ENCODE measurements at regions not wholly inside any gene's neighbourhood (a gene's known extent, or its start where the extent isn't known, plus 50 kb on each side); places are given as distances from the start of the nearest gene placed in this dataset.
"Not testable (repeated sequence)": the region's sequence is repeated elsewhere in the genome, so short reads cannot be mapped to it uniquely, and the experiment has no call there.

GRCh38 chr5:15334551-15335266, 165.3 kb upstream of the FBXL7 start:
- DNase-seq (ENCODE audit: low read depth): no peak

- DNase-seq (ENCODE audit: low read depth): no peak
Measured at GRCh38 chr5:15333091-15333490, 166.9 kb upstream of the FBXL7 start.

DNA sequence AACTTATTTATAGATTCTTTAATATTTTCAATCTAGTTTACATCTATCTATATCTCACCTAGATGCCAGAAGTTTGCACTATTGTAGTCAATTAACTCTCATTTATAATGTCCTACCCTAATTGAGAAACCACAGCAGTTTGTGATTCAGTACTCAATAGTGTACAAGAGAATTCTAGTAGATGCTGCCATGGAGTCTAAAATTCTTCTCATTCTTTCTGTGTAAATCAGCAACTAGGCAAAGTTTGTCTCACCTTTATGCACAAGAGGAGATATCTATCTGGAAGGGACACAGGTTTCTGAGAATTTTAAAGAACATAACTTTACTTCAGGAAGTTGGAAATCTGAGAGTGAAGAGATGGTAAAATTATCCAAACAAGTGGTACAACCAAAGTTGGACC, 173.0 kb upstream of the FBXL7 start:
- DNase-seq (ENCODE audit: low read depth): peak; percentile 40

DNA sequence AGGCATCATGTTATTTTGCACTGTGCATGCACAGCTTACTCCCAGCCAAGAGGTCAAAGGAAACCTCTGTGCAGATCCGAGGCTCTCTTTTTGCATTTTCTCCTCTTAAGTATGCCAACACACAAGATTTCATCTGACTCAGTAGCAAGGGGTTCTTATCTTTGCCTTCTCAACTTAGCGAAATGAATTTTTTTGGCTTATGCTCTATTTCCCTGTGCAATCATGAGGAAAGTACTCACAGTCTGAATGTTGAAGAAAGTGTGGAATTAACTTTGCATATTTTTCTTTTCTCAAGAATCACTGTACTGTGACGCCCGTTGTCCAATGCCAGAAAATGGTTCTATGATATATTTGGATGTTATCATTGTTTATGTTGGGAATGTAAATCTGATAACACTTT, 173.5 kb upstream of the FBXL7 start:
- DNase-seq (ENCODE audit: low read depth): peak; percentile 7

- DNase-seq (ENCODE audit: low read depth): no peak
Measured at GRCh38 chr5:15322421-15322820, 177.6 kb upstream of the FBXL7 start.

- no peak for DNase-seq (ENCODE audit: low read depth)
Measured at GRCh38 chr5:15321776-15322175, 178.2 kb upstream of the FBXL7 start.

GRCh38 chr5:15320871-15321270, 179.1 kb upstream of the FBXL7 start:
- no peak for DNase-seq (ENCODE audit: low read depth)

DNA sequence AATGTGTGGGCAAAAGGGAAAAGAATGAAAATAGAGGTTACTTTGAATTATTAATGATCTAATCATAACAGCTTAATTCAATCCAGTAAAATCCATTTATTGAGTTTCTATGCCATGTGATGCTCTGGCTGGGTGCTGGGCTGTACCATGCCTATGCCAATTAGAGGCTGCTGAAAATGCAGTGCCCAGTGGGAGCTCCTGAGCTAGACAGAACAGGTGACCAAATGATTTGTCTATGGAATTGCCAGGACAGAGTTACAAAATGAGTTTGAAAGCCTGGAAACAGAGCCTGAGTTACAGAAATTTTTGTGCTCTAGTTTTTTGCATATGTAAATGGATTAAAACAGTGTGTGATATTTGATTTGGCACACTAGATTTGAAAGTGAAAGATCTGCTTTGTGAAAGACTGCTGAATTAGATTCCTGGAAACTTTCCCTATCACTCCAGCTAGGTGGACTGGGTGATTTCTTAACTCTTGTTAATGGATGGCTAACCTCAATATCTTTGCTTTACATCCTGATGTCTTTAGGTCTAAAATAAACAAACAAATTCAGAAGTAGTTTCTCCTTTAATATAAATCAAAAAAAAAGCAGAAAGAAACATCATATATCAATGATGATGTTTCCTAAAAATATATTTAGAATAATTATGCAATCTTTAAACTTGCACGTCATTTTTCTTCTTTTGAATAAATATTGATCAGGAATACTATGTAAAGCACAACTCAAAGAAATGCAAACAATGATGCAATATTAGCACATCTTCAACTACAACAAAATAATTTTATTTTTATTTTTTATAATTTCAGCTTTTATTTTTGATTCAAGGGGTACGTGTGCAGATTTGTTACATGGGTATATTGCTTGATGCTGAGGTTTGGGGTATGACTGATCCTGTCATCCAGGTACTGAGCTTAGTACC, 194.8 kb upstream of the FBXL7 start:
- DNase-seq (ENCODE audit: low read depth): no peak

- DNase-seq (ENCODE audit: low read depth): no peak
Measured at GRCh38 chr5:15304066-15304731, 195.8 kb upstream of the FBXL7 start.

DNA sequence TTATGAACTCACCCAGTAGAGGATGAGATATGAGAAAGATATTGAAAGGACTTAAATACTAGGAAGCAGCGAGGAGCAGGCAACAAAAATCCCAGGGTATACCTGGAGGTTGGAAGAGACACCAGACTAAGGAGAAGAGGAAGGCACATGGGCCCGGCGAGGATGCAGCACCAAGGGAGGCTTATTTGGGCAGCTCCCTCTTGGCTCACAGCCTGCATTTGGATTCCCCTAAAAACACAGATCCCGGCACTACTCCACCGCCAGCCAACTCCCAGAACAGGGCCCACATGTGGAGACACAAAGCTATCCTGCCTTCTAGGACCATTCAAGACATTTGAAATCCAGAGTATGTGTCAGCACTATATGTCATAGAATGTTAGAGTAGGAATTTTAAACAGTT, 199.8 kb upstream of the FBXL7 start:
- no peak for DNase-seq (ENCODE audit: low read depth)

DNA sequence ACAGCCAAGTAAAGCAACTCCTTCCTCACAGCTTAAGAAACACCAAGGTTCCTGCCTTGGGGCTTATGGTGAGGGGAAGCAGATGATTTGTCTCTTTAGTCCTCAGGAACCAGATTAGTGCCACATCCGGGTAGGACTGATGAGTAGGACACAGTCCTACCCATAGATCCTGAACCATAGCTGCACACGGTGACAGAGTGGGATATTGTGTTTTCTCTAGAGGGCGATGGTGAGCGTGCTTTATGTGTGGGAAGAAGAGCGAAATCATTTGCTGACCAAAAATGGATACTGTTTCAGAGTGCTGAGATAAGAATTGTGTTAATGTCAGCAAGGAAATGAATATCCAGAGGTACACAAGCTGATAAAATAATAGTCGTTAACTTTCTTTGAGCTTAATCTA, 209.0 kb upstream of the FBXL7 start:
- DNase-seq (ENCODE audit: low read depth): no peak

GRCh38 chr5:15286650-15287049, 213.3 kb upstream of the FBXL7 start:
- DNase-seq (ENCODE audit: low read depth): no peak

- no peak for DNase-seq (ENCODE audit: low read depth)
Measured at GRCh38 chr5:15285901-15286583, 213.9 kb upstream of the FBXL7 start.

GRCh38 chr5:15284706-15285105, 215.3 kb upstream of the FBXL7 start:
- DNase-seq (ENCODE audit: low read depth): no peak

DNA sequence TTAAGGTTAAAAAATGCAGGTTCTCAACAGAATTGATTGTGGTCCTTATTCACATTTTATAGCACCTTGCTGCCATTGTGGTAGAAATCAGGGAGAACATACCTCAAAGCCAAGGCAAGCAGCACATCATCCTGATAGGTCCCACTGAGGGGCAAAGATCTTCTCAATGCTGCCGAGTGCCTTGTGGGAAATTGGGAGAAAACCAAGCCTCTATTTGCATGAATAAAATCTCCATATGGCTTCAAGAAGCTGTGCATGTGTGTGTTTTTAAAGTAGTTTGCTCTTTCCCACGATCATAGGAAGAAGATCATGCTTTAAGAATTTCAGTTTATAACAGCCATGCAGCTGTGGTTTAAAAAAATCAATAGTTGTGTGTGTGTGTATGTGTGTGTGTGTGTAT, 216.9 kb upstream of the FBXL7 start:
- DNase-seq (ENCODE audit: low read depth): no peak

GRCh38 chr5:15282611-15283010, 217.4 kb upstream of the FBXL7 start:
- DNase-seq (ENCODE audit: low read depth): no peak

- not testable (repeated sequence) for DNase-seq (ENCODE audit: low read depth)
Measured at GRCh38 chr5:15271596-15271995, 228.4 kb upstream of the FBXL7 start.

GRCh38 chr5:15267966-15268365, 232.0 kb upstream of the FBXL7 start:
- peak; percentile 33 for DNase-seq (ENCODE audit: low read depth)

DNA sequence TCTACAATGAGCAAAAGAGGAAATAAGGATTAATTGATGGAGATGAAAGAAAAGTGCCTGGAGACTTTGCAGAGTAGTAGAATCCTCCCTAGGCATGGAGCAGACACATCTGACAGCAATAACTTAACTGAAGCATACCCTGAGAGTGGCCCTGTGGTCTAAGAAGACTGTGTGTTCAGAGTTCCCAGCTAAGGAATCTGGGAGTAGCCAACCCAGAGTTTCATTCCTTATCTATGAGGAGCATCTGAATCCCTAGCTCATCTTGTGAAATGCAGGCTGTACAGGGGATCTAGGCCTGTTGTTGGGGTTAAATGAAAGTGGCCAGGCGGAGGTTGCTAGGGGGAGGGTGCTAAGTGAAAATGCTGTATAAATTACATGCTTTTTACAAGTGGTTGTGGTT, 233.1 kb upstream of the FBXL7 start:
- no peak for DNase-seq (ENCODE audit: low read depth)

GRCh38 chr5:15266229-15266628, 233.8 kb upstream of the FBXL7 start:
- no peak for DNase-seq (ENCODE audit: low read depth)

- no peak for DNase-seq (ENCODE audit: low read depth)
Measured at GRCh38 chr5:15263942-15264341, 236.0 kb upstream of the FBXL7 start.

DNA sequence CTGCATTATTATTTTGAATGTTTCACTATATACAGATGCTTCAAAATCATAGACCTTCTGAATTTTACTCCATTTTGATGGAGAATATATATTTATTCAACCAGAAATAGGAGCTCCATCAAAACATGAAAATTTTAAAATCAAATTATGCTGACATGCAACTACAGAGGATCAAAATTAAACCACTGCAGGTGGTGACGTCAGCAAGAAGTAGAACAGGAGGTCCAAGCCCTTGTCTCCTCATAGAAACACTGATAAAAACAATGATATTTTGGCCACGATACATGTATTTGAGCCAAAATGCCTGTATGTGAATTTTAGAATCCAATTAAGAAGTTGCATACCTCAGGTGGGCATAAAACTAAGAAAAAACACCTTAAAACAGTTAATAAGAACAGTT, 236.6 kb upstream of the FBXL7 start:
- DNase-seq (ENCODE audit: low read depth): no peak

All from renal cortical epithelial cell (primary cell).